Colonic mucosa (tissue), 4 donors: ENCODE measurements at regions not wholly inside any gene's neighbourhood (a gene's known extent, or its start where the extent isn't known, plus 50 kb on each side); places are given as distances from the start of the nearest gene placed in this dataset.

Experiments
- DNase-seq: peaks from one replicate; pipeline ENCODE4 v3.0.0-alpha.2; 2020
- H3K27ac ChIP-seq: fragments of 200-600 bp; one replicate; pipeline ENCODE4 v1.8.0; 2021
- H3K27me3 ChIP-seq: fragments of 200-600 bp; one replicate; pipeline ENCODE4 v1.8.0; 2021
- H3K36me3 ChIP-seq: fragments of 200-600 bp; one replicate; pipeline ENCODE4 v1.8.0; 2021
- H3K4me1 ChIP-seq: fragments of 200-600 bp; one replicate; pipeline ENCODE4 v1.8.0; 2021; ENCODE audit warnings: mild to moderate bottlenecking
- H3K4me3 ChIP-seq: fragments of 200-600 bp; one replicate; pipeline ENCODE4 v1.8.0; 2021
- H3K9ac ChIP-seq, 2 donors: one replicate each; pipeline ENCODE4 v1.7.0; 2013; ENCODE audit warnings: control low read depth in 2 of 2, low read depth in 2 of 2, low read length in 2 of 2
- H3K9me3 ChIP-seq: fragments of 200-600 bp; one replicate; pipeline ENCODE4 v1.8.0; 2021
- CTCF ChIP-seq: fragments of 200-600 bp; IDR thresholded peaks from one replicate; pipeline ENCODE4 v1.8.0; 2022; ENCODE audit warnings: antibody characterized with exemption, mild to moderate bottlenecking
- intact Hi-C: fragments of 100-400 bp; cut with DNase I; formaldehyde crosslinking; loops from one replicate; pipeline ENCODE4 v1.14.1; 2022
- donor health status: healthy.
- donor health status: DM: no; HTN: no; CAD: no.
- donor health status: DM: no; HTN: no; CAD: no.

- intact Hi-C loops, result loop anchor here (5.0 kb wide), 1 partner anchor 38 kb away; no protein-coding TSS in a partner anchor
- no peak overlapping the region for H3K9ac ChIP-seq
- H3K27me3 ChIP-seq, result no peaks in the 10 kb centered on the region
- no peak for DNase-seq
- no peak overlapping the region for H3K4me3 ChIP-seq
- no peaks in the 10 kb centered on the region for H3K9me3 ChIP-seq
- H3K27ac ChIP-seq, result no peak overlapping the region
- TF ChIP-seq CTCF, result no peak
- H3K36me3 ChIP-seq, result no peaks in the 10 kb centered on the region
- H3K4me1 ChIP-seq, result peaks cover 3% of the 10 kb centered on the region
Observed at GRCh38 chr6:139695361-139695760, 320.9 kb upstream of the CITED2 start.

- H3K9ac ChIP-seq, result no peak overlapping the region
- no peak for DNase-seq
- H3K27me3 ChIP-seq, result no peaks in the 10 kb centered on the region
- no peak overlapping the region for H3K27ac ChIP-seq
- no peak for TF ChIP-seq CTCF
- H3K4me1 ChIP-seq, result no peaks in the 10 kb centered on the region
- H3K36me3 ChIP-seq, result no peaks in the 10 kb centered on the region
- intact Hi-C loops, result no loop called here
- H3K9me3 ChIP-seq, result no peaks in the 10 kb centered on the region
- H3K4me3 ChIP-seq, result no peak overlapping the region
Observed at GRCh38 chr6:139693735-139694134, 319.3 kb upstream of the CITED2 start.

- Histone ChIP-seq H3K4me3 (no peak overlapping the region), H3K27ac (no peak overlapping the region)
- TF ChIP-seq CTCF, result no peak
Observed at GRCh38 chr6:139690007-139690406, 315.6 kb upstream of the CITED2 start.

GRCh38 chr6:139687055-139687454, 312.6 kb upstream of the CITED2 start:
- no peak for TF ChIP-seq CTCF
- no peaks in the 10 kb centered on the region for H3K9me3 ChIP-seq
- DNase-seq, result no peak
- H3K36me3 ChIP-seq, result no peaks in the 10 kb centered on the region
- no peak overlapping the region for H3K27ac ChIP-seq
- no peaks in the 10 kb centered on the region for H3K27me3 ChIP-seq
- no peak overlapping the region for H3K4me3 ChIP-seq
- no peaks in the 10 kb centered on the region for H3K4me1 ChIP-seq
- H3K9ac ChIP-seq, result no peak overlapping the region
- intact Hi-C loops, result no loop called here

More at GRCh38 chr6:139690007-139690406, 315.6 kb upstream of the CITED2 start:
- Histone ChIP-seq H3K36me3 (no peaks in the 10 kb centered on the region), H3K27me3 (no peaks in the 10 kb centered on the region), H3K4me1 (no peaks in the 10 kb centered on the region), H3K9ac (no peak overlapping the region), H3K9me3 (no peaks in the 10 kb centered on the region)
- intact Hi-C loops, result no loop called here
- DNase-seq, result no peak

GRCh38 chr6:139686308-139686707, 311.9 kb upstream of the CITED2 start:
- DNase-seq, result no peak
- intact Hi-C loops, result no loop called here
- H3K4me3 ChIP-seq, result no peak overlapping the region
- no peaks in the 10 kb centered on the region for H3K9me3 ChIP-seq
- H3K4me1 ChIP-seq, result no peaks in the 10 kb centered on the region
- no peak overlapping the region for H3K27ac ChIP-seq
- TF ChIP-seq CTCF, result no peak
- no peaks in the 10 kb centered on the region for H3K27me3 ChIP-seq
- no peaks in the 10 kb centered on the region for H3K36me3 ChIP-seq
- no peak overlapping the region for H3K9ac ChIP-seq

GRCh38 chr6:139685009-139685408, 310.6 kb upstream of the CITED2 start:
- no peak for DNase-seq
- no peaks in the 10 kb centered on the region for H3K9me3 ChIP-seq
- no peaks in the 10 kb centered on the region for H3K4me1 ChIP-seq
- no peak overlapping the region for H3K9ac ChIP-seq
- H3K36me3 ChIP-seq, result no peaks in the 10 kb centered on the region
- intact Hi-C loops, result no loop called here
- H3K27ac ChIP-seq, result no peak overlapping the region
- no peak overlapping the region for H3K4me3 ChIP-seq
- H3K27me3 ChIP-seq, result no peaks in the 10 kb centered on the region
- no peak for TF ChIP-seq CTCF
